IMR-90 (cell line): ENCODE measurements at regions not wholly inside any gene's neighbourhood (a gene's known extent, or its start where the extent isn't known, plus 50 kb on each side); places are given as distances from the start of the nearest gene placed in this dataset.

ENCODE experiments used
- ATAC-seq: fragments of 200-7000 bp; cut with Tn5 transposase; 2 replicates; pipeline ENCODE4 v1.9.1; 2020; ENCODE audit warnings: low read depth, mild to moderate bottlenecking, moderate library complexity
- BruUV-seq: library from RNA; stranded (reverse); fragments of 400-500 nt; replicated peaks from 2 replicates; lab custom pipeline; 2021; lab: Mats Ljungman, UMichigan
- CTCF ChIA-PET: fragments of 300-600 bp; formaldehyde crosslinking; extraction: SDS; loops from one replicate; lab custom pipeline; 2021; ENCODE audit warnings: antibody characterized with exemption; lab: Yijun Ruan, JAX
- POLR2A ChIA-PET: fragments of 300-600 bp; sonication (Branson Sonifier 250); formaldehyde crosslinking; loops from one replicate; lab custom pipeline; 2022; ENCODE audit warnings: antibody characterized with exemption; ENCODE audit not compliant: unreplicated experiment; lab: Charles Lee
- DNase-seq: peaks from one replicate; pipeline ENCODE4 v3.0.0; 2013
- H2AFZ ChIP-seq: replicated peaks from 2 replicates; pipeline ENCODE3; 2013; ENCODE audit warnings: low read length, mild to moderate bottlenecking; ENCODE audit not compliant: poor library complexity
- H2AK5ac ChIP-seq: 2 replicates; pipeline ENCODE4 v1.6.1; 2013; ENCODE audit warnings: low read depth, low read length, inconsistent platforms
- H2AK9ac ChIP-seq: replicated peaks from 2 replicates; pipeline ENCODE3; 2013; ENCODE audit warnings: mild to moderate bottlenecking, low read depth, low read length, moderate library complexity; ENCODE audit not compliant: poor library complexity
- H2BK120ac ChIP-seq: 2 replicates; pipeline ENCODE4 v1.6.1; 2013; ENCODE audit warnings: low read depth, low read length, inconsistent platforms
- H2BK15ac ChIP-seq: 3 replicates; pipeline ENCODE4 v1.6.1; 2013; ENCODE audit warnings: low read depth, low read length, inconsistent platforms
- H2BK20ac ChIP-seq: 2 replicates; pipeline ENCODE4 v1.6.1; 2013; ENCODE audit warnings: low read depth, mild to moderate bottlenecking, inconsistent platforms, low read length, moderate library complexity
- H2BK5ac ChIP-seq: 2 replicates; pipeline ENCODE4 v1.6.1; 2013; ENCODE audit warnings: mild to moderate bottlenecking, low read depth, low read length, inconsistent platforms; ENCODE audit not compliant: poor library complexity, severe bottlenecking
- H3K14ac ChIP-seq: replicated peaks from 2 replicates; pipeline ENCODE4 v1.6.1; 2013; ENCODE audit warnings: low read depth, low read length, inconsistent platforms
- H3K18ac ChIP-seq: 2 replicates; pipeline ENCODE4 v1.6.1; 2013; ENCODE audit warnings: low read depth, low read length, control low read depth
- H3K23ac ChIP-seq: 2 replicates; pipeline ENCODE4 v1.6.1; 2013; ENCODE audit warnings: low read depth, low read length, inconsistent platforms
- H3K27ac ChIP-seq: 2 replicates; pipeline ENCODE4 v1.5.1; 2013; ENCODE audit warnings: mild to moderate bottlenecking, control low read depth, low read length; ENCODE audit not compliant: insufficient read depth
- H3K27me3 ChIP-seq: 2 replicates; pipeline ENCODE4 v1.6.1; 2013; ENCODE audit warnings: low read length; ENCODE audit not compliant: control insufficient read depth, insufficient read depth
- H3K36me3 ChIP-seq: 2 replicates; pipeline ENCODE4 v1.6.1; 2013; ENCODE audit warnings: low read length, mixed read lengths; ENCODE audit not compliant: control insufficient read depth, insufficient read depth
- H3K4ac ChIP-seq: 2 replicates; pipeline ENCODE4 v1.6.1; 2013; ENCODE audit warnings: low read depth, low read length, inconsistent platforms
- H3K4me1 ChIP-seq: 2 replicates; pipeline ENCODE4 v1.6.1; 2013; ENCODE audit warnings: low read length, mixed read lengths; ENCODE audit not compliant: control insufficient read depth, insufficient read depth
- H3K4me2 ChIP-seq: 2 replicates; pipeline ENCODE4 v1.6.1; 2013; ENCODE audit warnings: low read depth, mild to moderate bottlenecking, control low read depth, low read length, moderate library complexity
- H3K4me3 ChIP-seq: 2 replicates; pipeline ENCODE4 v1.5.1; 2013; ENCODE audit warnings: low read depth, mild to moderate bottlenecking, control low read depth, low read length, moderate library complexity; ENCODE audit not compliant: insufficient read depth
- H3K56ac ChIP-seq: 2 replicates; pipeline ENCODE4 v1.6.1; 2013; ENCODE audit warnings: low read length, inconsistent platforms; ENCODE audit not compliant: insufficient read depth; ENCODE audit errors: extremely low read depth
- H3K79me1 ChIP-seq, 2 experiments: 2 replicates each; pipeline ENCODE4 v1.6.1; 2013; ENCODE audit warnings: low read length in 2 of 2, inconsistent platforms in 1 of 2, low read depth in 1 of 2
- H3K9ac ChIP-seq: 2 replicates; pipeline ENCODE4 v1.6.1; 2013; ENCODE audit warnings: low read depth, low read length, control low read depth
- H3K9me1 ChIP-seq: 2 replicates; pipeline ENCODE4 v1.6.1; 2013; ENCODE audit warnings: low read length, inconsistent platforms; ENCODE audit not compliant: insufficient read depth
- H3K9me3 ChIP-seq: 2 replicates; pipeline ENCODE4 v1.6.1; 2013; ENCODE audit warnings: low read length; ENCODE audit not compliant: control insufficient read depth, insufficient read depth
- H4K20me1 ChIP-seq: 2 replicates; pipeline ENCODE4 v1.6.1; 2013; ENCODE audit warnings: low read length, inconsistent platforms; ENCODE audit not compliant: insufficient read depth
- H4K5ac ChIP-seq: 2 replicates; pipeline ENCODE4 v1.6.1; 2013; ENCODE audit warnings: mild to moderate bottlenecking, low read depth, low read length, control low read depth
- H4K8ac ChIP-seq, 2 experiments: 2 replicates each; pipeline ENCODE4 v1.6.1; 2013; ENCODE audit warnings: low read depth in 2 of 2, low read length in 2 of 2, control low read depth in 1 of 2, inconsistent platforms in 1 of 2
- H4K91ac ChIP-seq: 2 replicates; pipeline ENCODE4 v1.6.1; 2013; ENCODE audit warnings: low read depth, low read length, inconsistent platforms; ENCODE audit not compliant: insufficient read depth
- BHLHE40 ChIP-seq: fragments of 150-350 bp; IDR thresholded peaks from 2 replicates; pipeline ENCODE4 v1.6.1; 2016; ENCODE audit warnings: mild to moderate bottlenecking, low read depth, low read length
- CEBPB ChIP-seq: IDR thresholded peaks from 2 replicates; pipeline ENCODE4 v1.6.1; 2012; ENCODE audit warnings: low read depth, low read length, improper control_type of control experiment
- CHD1 ChIP-seq: IDR thresholded peaks from 2 replicates; pipeline ENCODE4 v1.6.1; 2012; ENCODE audit warnings: low read depth, low read length, improper control_type of control experiment
- FOS ChIP-seq: fragments of 150-350 bp; IDR thresholded peaks from 2 replicates; pipeline ENCODE4 v1.6.1; 2016; ENCODE audit warnings: low read depth, low read length
- MAFK ChIP-seq: IDR thresholded peaks from 2 replicates; pipeline ENCODE4 v1.6.1; 2012; ENCODE audit warnings: low read depth, low read length, improper control_type of control experiment
- MXI1 ChIP-seq: IDR thresholded peaks from 2 replicates; pipeline ENCODE4 v1.6.1; 2012; ENCODE audit warnings: low read depth, mild to moderate bottlenecking, low read length, moderate library complexity, borderline replicate concordance
- NFE2L2 ChIP-seq: fragments of 150-350 bp; IDR thresholded peaks from 2 replicates; pipeline ENCODE4 v1.6.1; 2016; ENCODE audit warnings: low read depth, mild to moderate bottlenecking, low read length
- POLR2A ChIP-seq: IDR thresholded peaks from 2 replicates; pipeline ENCODE4 v1.6.1; 2012; ENCODE audit warnings: mild to moderate bottlenecking, low read depth, low read length
- SMC3 ChIP-seq: fragments of 150-350 bp; IDR thresholded peaks from 2 replicates; pipeline ENCODE4 v1.6.1; 2016; ENCODE audit warnings: low read depth, mild to moderate bottlenecking, antibody characterized with exemption, low read length, moderate library complexity
- WGBS, 2 experiments: methylation state at CpG; one replicate each; pipeline versions ENCODE4 v1.1.5 to v1.1.7; 2013; ENCODE audit warnings: missing lambda C conversion rate in 2 of 2; ENCODE audit not compliant: insufficient read length in 1 of 2; ENCODE audit errors: extremely low coverage in 2 of 2; 5-methylcytosine and 5-hydroxymethylcytosine counted together
- dilution Hi-C: fragments of 300-500 bp; cut with HindIII; formaldehyde crosslinking; loops from one replicate; pipeline ENCODE4 v1.14.3; 2018; ENCODE audit warnings: low sequenced_read_pairs; ENCODE audit not compliant: unreplicated experiment
- in situ Hi-C: fragments of 300-500 bp; cut with MboI; formaldehyde crosslinking; loops from 3 replicates; pipeline ENCODE4 v1.14.3; 2019; ENCODE audit warnings: low sequenced_read_pairs, inconsistent platforms, mixed read lengths
- intact Hi-C: fragments of 100-400 bp; cut with micrococcal nuclease; formaldehyde crosslinking; loops from 2 replicates; pipeline ENCODE4 v1.10.0; 2022
- TF ChIP-seq, protein P1 (sequence below): fragments of 150-350 bp; IDR thresholded peaks from 2 replicates; pipeline ENCODE4 v1.6.1; 2017; ENCODE audit warnings: mild to moderate bottlenecking, antibody characterized with exemption, low read length, low read depth
- TF ChIP-seq, protein P2 (sequence below): conservative IDR thresholded peaks from 2 replicates; pipeline ENCODE4 v1.5.1; 2012; ENCODE audit warnings: mild to moderate bottlenecking, low read depth, low read length, improper control_type of control experiment
- TF ChIP-seq, protein P3 (sequence below): fragments of 150-350 bp; IDR thresholded peaks from 2 replicates; pipeline ENCODE4 v1.6.1; 2016; ENCODE audit warnings: low read depth, mild to moderate bottlenecking, low read length, moderate library complexity, borderline replicate concordance

DNA sequence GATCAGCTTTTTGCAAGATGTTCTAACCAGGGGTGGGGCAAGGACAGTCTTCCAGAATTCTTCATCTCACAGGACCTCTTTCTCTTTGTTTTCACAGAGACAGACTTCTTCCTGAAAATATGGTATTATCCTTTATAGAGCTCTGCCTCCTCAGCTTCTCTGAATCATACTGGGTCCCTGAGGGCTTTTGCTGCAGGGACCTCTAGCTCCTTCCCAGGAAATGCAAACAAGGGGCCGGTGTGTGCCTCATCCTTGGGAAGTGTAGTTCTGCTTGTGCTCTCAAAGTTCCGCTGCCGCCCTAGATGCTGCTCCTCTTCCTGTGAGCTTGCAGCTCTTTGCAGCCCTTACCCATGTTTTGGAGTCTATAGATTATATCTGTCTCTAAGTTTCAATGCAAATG, 99.5 kb upstream of the NPAS2 start:
- Histone ChIP-seq H3K4me2 (no peak overlapping the region), H2AK5ac (no peak overlapping the region), H3K4me1 (no peaks in the 10 kb centered on the region), H3K9ac (no peak overlapping the region), H4K5ac (no peak overlapping the region), H3K9me1 (no peaks in the 10 kb centered on the region), H3K27me3 (peaks cover 45% of the 10 kb centered on the region), H3K18ac (no peak overlapping the region), H2BK120ac (no peak overlapping the region), H4K20me1 (no peaks in the 10 kb centered on the region), H3K4ac (no peak overlapping the region), H2BK15ac (no peak overlapping the region), H3K56ac (no peak overlapping the region), H3K36me3 (no peaks in the 10 kb centered on the region), H2BK5ac (no peak overlapping the region), H3K9me3 (no peaks in the 10 kb centered on the region), H2BK20ac (no peak overlapping the region), H2AK9ac (no peak overlapping the region), H4K91ac (no peak overlapping the region), H2AFZ (no peak overlapping the region), H3K79me1 (no peaks in the 10 kb centered on the region), H3K4me3 (no peak overlapping the region), H3K23ac (no peak overlapping the region), H4K8ac (no peak overlapping the region), H3K14ac (no peak overlapping the region), H3K27ac (no peak overlapping the region)
- ChIA-PET CTCF (no interaction called here), POLR2A (no interaction called here)
- dilution Hi-C loops (no loop called here), in situ Hi-C loops (no loop called here), intact Hi-C loops (loop anchor here (10.0 kb wide), 1 partner anchor 484 kb away; no protein-coding TSS in a partner anchor)
- no peak for DNase-seq
- TF ChIP-seq, protein P1, sequence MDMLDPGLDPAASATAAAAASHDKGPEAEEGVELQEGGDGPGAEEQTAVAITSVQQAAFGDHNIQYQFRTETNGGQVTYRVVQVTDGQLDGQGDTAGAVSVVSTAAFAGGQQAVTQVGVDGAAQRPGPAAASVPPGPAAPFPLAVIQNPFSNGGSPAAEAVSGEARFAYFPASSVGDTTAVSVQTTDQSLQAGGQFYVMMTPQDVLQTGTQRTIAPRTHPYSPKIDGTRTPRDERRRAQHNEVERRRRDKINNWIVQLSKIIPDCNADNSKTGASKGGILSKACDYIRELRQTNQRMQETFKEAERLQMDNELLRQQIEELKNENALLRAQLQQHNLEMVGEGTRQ, result no peak
- TF ChIP-seq, protein P2, sequence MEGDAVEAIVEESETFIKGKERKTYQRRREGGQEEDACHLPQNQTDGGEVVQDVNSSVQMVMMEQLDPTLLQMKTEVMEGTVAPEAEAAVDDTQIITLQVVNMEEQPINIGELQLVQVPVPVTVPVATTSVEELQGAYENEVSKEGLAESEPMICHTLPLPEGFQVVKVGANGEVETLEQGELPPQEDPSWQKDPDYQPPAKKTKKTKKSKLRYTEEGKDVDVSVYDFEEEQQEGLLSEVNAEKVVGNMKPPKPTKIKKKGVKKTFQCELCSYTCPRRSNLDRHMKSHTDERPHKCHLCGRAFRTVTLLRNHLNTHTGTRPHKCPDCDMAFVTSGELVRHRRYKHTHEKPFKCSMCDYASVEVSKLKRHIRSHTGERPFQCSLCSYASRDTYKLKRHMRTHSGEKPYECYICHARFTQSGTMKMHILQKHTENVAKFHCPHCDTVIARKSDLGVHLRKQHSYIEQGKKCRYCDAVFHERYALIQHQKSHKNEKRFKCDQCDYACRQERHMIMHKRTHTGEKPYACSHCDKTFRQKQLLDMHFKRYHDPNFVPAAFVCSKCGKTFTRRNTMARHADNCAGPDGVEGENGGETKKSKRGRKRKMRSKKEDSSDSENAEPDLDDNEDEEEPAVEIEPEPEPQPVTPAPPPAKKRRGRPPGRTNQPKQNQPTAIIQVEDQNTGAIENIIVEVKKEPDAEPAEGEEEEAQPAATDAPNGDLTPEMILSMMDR, result no peak
- no peak for TF ChIP-seq BHLHE40
- TF ChIP-seq MAFK, result no peak
- no peak for TF ChIP-seq SMC3
- TF ChIP-seq, protein P3, sequence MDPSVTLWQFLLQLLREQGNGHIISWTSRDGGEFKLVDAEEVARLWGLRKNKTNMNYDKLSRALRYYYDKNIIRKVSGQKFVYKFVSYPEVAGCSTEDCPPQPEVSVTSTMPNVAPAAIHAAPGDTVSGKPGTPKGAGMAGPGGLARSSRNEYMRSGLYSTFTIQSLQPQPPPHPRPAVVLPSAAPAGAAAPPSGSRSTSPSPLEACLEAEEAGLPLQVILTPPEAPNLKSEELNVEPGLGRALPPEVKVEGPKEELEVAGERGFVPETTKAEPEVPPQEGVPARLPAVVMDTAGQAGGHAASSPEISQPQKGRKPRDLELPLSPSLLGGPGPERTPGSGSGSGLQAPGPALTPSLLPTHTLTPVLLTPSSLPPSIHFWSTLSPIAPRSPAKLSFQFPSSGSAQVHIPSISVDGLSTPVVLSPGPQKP, result no peak
- no peak for TF ChIP-seq CEBPB
- no peak for TF ChIP-seq NFE2L2
- no peak for TF ChIP-seq FOS
- no peak for TF ChIP-seq POLR2A
- no peak for TF ChIP-seq MXI1
- TF ChIP-seq CHD1, result no peak
- no TSS peak for BruUV-seq
- ATAC-seq, result no peak
- 33% methylated on average over 1 of the region's 3 CpGs; no CpG with 5 or more reads in 1 of the 2 experiments for WGBS, 2 experiments
